WERI-Rb-1 (cell line): ENCODE measurements at regions not wholly inside any gene's neighbourhood (a gene's known extent, or its start where the extent isn't known, plus 50 kb on each side); places are given as distances from the start of the nearest gene placed in this dataset.

Source experiments
- DNase-seq: peaks from one replicate; pipeline ENCODE4 v3.0.0-alpha.2; 2020
- H3K27ac ChIP-seq: fragments of 250-450 bp; sonication (Bioruptor Pico); 2 replicates; pipeline ENCODE4 v1.5.1; 2020; ENCODE audit warnings: mild to moderate bottlenecking, moderate library complexity
- H3K27me3 ChIP-seq: fragments of 250-450 bp; sonication (Bioruptor Pico); 2 replicates; pipeline ENCODE4 v1.5.1; 2021; ENCODE audit warnings: mild to moderate bottlenecking, low read depth, moderate library complexity; ENCODE audit not compliant: insufficient read depth, severe bottlenecking
- H3K36me3 ChIP-seq: fragments of 250-450 bp; sonication (Bioruptor Pico); 2 replicates; pipeline ENCODE4 v1.5.1; 2020; ENCODE audit warnings: mild to moderate bottlenecking, moderate library complexity
- H3K4me3 ChIP-seq: 2 replicates; pipeline ENCODE4 v1.5.1; 2011; ENCODE audit warnings: low read depth, mild to moderate bottlenecking, control low read depth, low read length
- H3K9me3 ChIP-seq: fragments of 250-450 bp; sonication (Bioruptor Pico); 2 replicates; pipeline ENCODE4 v1.5.1; 2021; ENCODE audit warnings: mild to moderate bottlenecking, moderate library complexity; ENCODE audit not compliant: severe bottlenecking
- CTCF ChIP-seq: IDR thresholded peaks from 2 replicates; pipeline ENCODE4 v1.5.1; 2011; ENCODE audit warnings: low read depth, mild to moderate bottlenecking, control low read depth, inconsistent platforms, low read length

- H3K36me3 ChIP-seq: no peaks in the 10 kb centered on the region
- no peak overlapping the region for H3K4me3 ChIP-seq
- no peak overlapping the region for H3K27ac ChIP-seq
- H3K27me3 ChIP-seq: no peaks in the 10 kb centered on the region
- H3K9me3 ChIP-seq: no peaks in the 10 kb centered on the region
- TF ChIP-seq CTCF: no peak
- peak; percentile 30 for DNase-seq
These were observed 100.4 kb downstream of the CD83 start for GRCh38 chr6:14217728-14218518.

- no peak for DNase-seq
- Histone ChIP-seq H3K27me3 (no peaks in the 10 kb centered on the region), H3K4me3 (no peak overlapping the region), H3K36me3 (no peaks in the 10 kb centered on the region), H3K27ac (no peak overlapping the region), H3K9me3 (no peaks in the 10 kb centered on the region)
- no peak for TF ChIP-seq CTCF
These were observed 100.9 kb downstream of the CD83 start for GRCh38 chr6:14218519-14218800.

- DNase-seq: no peak
- Histone ChIP-seq H3K27ac (no peak overlapping the region), H3K9me3 (no peaks in the 10 kb centered on the region)
These were observed 104.2 kb downstream of the CD83 start for GRCh38 chr6:14221564-14222279.

GRCh38 chr6:14222956-14223355, 105.4 kb downstream of the CD83 start:
- no peak for DNase-seq
- H3K27ac ChIP-seq: no peak overlapping the region
- TF ChIP-seq CTCF: no peak
- H3K9me3 ChIP-seq: no peaks in the 10 kb centered on the region
- H3K36me3 ChIP-seq: no peaks in the 10 kb centered on the region
- no peak overlapping the region for H3K4me3 ChIP-seq
- H3K27me3 ChIP-seq: no peaks in the 10 kb centered on the region

More at GRCh38 chr6:14221564-14222279, 104.2 kb downstream of the CD83 start:
- H3K4me3 ChIP-seq: no peak overlapping the region
- H3K36me3 ChIP-seq: no peaks in the 10 kb centered on the region
- H3K27me3 ChIP-seq: no peaks in the 10 kb centered on the region
- no peak for TF ChIP-seq CTCF

GRCh38 chr6:14224359-14225103, 107.0 kb downstream of the CD83 start:
- no peak for DNase-seq
- Histone ChIP-seq H3K9me3 (no peaks in the 10 kb centered on the region), H3K27me3 (no peaks in the 10 kb centered on the region), H3K36me3 (no peaks in the 10 kb centered on the region), H3K4me3 (no peak overlapping the region), H3K27ac (no peak overlapping the region)
- no peak for TF ChIP-seq CTCF
